Stimulated activated memory B cell treated with anti-CD40 and anti-IgM and Interleukin-4, amounts not matched to agents 10 μg/mL and 1 μg/mL and 100 μg/mL, for 72 hours (primary cell): ENCODE measurements at regions not wholly inside any gene's neighbourhood (a gene's known extent, or its start where the extent isn't known, plus 50 kb on each side); places are given as distances from the start of the nearest gene placed in this dataset.

ENCODE experiments used
- ATAC-seq: fragments of 150-1000 bp; cut with Tn5 transposase; 2 replicates; pipeline ENCODE4 v1.10.0; 2021
- H3K27ac Mint-ChIP-seq: one replicate; pipeline ENCODE4 v1.8.0; 2022; ENCODE audit warnings: mild to moderate bottlenecking, mixed read lengths
- H3K27me3 Mint-ChIP-seq: one replicate; pipeline ENCODE4 v1.8.0; 2022; ENCODE audit warnings: mixed read lengths
- H3K36me3 Mint-ChIP-seq: one replicate; pipeline ENCODE4 v1.8.0; 2022; ENCODE audit warnings: mixed read lengths
- H3K4me1 Mint-ChIP-seq: one replicate; pipeline ENCODE4 v1.8.0; 2022; ENCODE audit warnings: mixed read lengths
- H3K4me3 Mint-ChIP-seq: one replicate; pipeline ENCODE4 v1.8.0; 2022; ENCODE audit warnings: mild to moderate bottlenecking, moderate library complexity, mixed read lengths
- H3K9me3 Mint-ChIP-seq: one replicate; pipeline ENCODE4 v1.8.0; 2022; ENCODE audit warnings: mixed read lengths

GRCh38 chr14:32254952-32255679, 52.0 kb upstream of the RNU6-8 start:
- Mint-ChIP-seq H3K36me3 (no peaks in the 10 kb centered on the region), H3K4me3 (no peak overlapping the region), H3K27me3 (no peaks in the 10 kb centered on the region), H3K27ac (no peak overlapping the region), H3K4me1 (peaks cover 8% of the 10 kb centered on the region), H3K9me3 (no peaks in the 10 kb centered on the region)
- peak; percentile 78 for ATAC-seq

GRCh38 chr14:32255789-32256188, 52.7 kb upstream of the RNU6-8 start:
- Mint-ChIP-seq H3K9me3 (no peaks in the 10 kb centered on the region), H3K27ac (no peak overlapping the region), H3K4me3 (no peak overlapping the region), H3K36me3 (no peaks in the 10 kb centered on the region), H3K4me1 (peaks cover 8% of the 10 kb centered on the region), H3K27me3 (no peaks in the 10 kb centered on the region)
- no peak for ATAC-seq

GRCh38 chr14:32256576-32256975, 53.5 kb upstream of the RNU6-8 start:
- no peak for ATAC-seq
- no peak overlapping the region for H3K4me3 Mint-ChIP-seq
- H3K27ac Mint-ChIP-seq = no peak overlapping the region

GRCh38 chr14:32258336-32258993, 55.4 kb upstream of the RNU6-8 start:
- ATAC-seq = no peak
- Mint-ChIP-seq H3K4me3 (no peak overlapping the region), H3K27me3 (no peaks in the 10 kb centered on the region)

More at GRCh38 chr14:32256576-32256975, 53.5 kb upstream of the RNU6-8 start:
- Mint-ChIP-seq H3K36me3 (no peaks in the 10 kb centered on the region), H3K9me3 (no peaks in the 10 kb centered on the region), H3K27me3 (no peaks in the 10 kb centered on the region), H3K4me1 (peaks cover 13% of the 10 kb centered on the region)

GRCh38 chr14:32259368-32260013, 56.4 kb upstream of the RNU6-8 start:
- H3K36me3 Mint-ChIP-seq = peaks cover 8% of the 10 kb centered on the region
- H3K4me3 Mint-ChIP-seq = no peak overlapping the region
- peak; percentile 64 for ATAC-seq
- peak overlapping the region; percentile 52 for H3K27ac Mint-ChIP-seq
- H3K27me3 Mint-ChIP-seq = no peaks in the 10 kb centered on the region
- peaks cover 9% of the 10 kb centered on the region for H3K9me3 Mint-ChIP-seq
- peaks cover 14% of the 10 kb centered on the region for H3K4me1 Mint-ChIP-seq

More at GRCh38 chr14:32258336-32258993, 55.4 kb upstream of the RNU6-8 start:
- H3K27ac Mint-ChIP-seq = no peak overlapping the region
- no peaks in the 10 kb centered on the region for H3K36me3 Mint-ChIP-seq
- peaks cover 3% of the 10 kb centered on the region for H3K9me3 Mint-ChIP-seq
- peaks cover 14% of the 10 kb centered on the region for H3K4me1 Mint-ChIP-seq

- H3K4me3 Mint-ChIP-seq = no peak overlapping the region
- ATAC-seq = no peak
These were observed 61.0 kb upstream of the RNU6-8 start for GRCh38 chr14:32263939-32264567.

GRCh38 chr14:32265584-32265983, 62.5 kb upstream of the RNU6-8 start:
- H3K4me1 Mint-ChIP-seq = peaks cover 5% of the 10 kb centered on the region
- H3K36me3 Mint-ChIP-seq = peaks cover 25% of the 10 kb centered on the region
- ATAC-seq = no peak
- no peak overlapping the region for H3K4me3 Mint-ChIP-seq
- H3K27ac Mint-ChIP-seq = no peak overlapping the region
- peaks cover 22% of the 10 kb centered on the region for H3K9me3 Mint-ChIP-seq
- peaks cover 10% of the 10 kb centered on the region for H3K27me3 Mint-ChIP-seq

More at GRCh38 chr14:32263939-32264567, 61.0 kb upstream of the RNU6-8 start:
- Mint-ChIP-seq H3K27ac (no peak overlapping the region), H3K4me1 (peaks cover 14% of the 10 kb centered on the region), H3K36me3 (peaks cover 25% of the 10 kb centered on the region), H3K9me3 (peaks cover 22% of the 10 kb centered on the region), H3K27me3 (peaks cover 10% of the 10 kb centered on the region)

- H3K27ac Mint-ChIP-seq = no peak overlapping the region
- no peaks in the 10 kb centered on the region for H3K27me3 Mint-ChIP-seq
- no peak overlapping the region for H3K4me3 Mint-ChIP-seq
- H3K36me3 Mint-ChIP-seq = no peaks in the 10 kb centered on the region
- no peaks in the 10 kb centered on the region for H3K4me1 Mint-ChIP-seq
- peaks cover 13% of the 10 kb centered on the region for H3K9me3 Mint-ChIP-seq
- ATAC-seq = no peak
These were observed 51.1 kb upstream of the AKAP6 start for GRCh38 chr14:32277998-32278397.
